Activated CD4-positive, alpha-beta T cell treated with anti-CD3 and anti-CD28 coated beads, Interleukin-2, amount 50 U/mL, for 16 hours (primary cell): ENCODE measurements at regions not wholly inside any gene's neighbourhood (a gene's known extent, or its start where the extent isn't known, plus 50 kb on each side); places are given as distances from the start of the nearest gene placed in this dataset.
"Not testable (repeated sequence)": the region's sequence is repeated elsewhere in the genome, so short reads cannot be mapped to it uniquely, and the experiment has no call there.

Experiments used
- DNase-seq: peaks from one replicate; pipeline ENCODE4 v3.0.0-alpha.2; 2020

- no peak for DNase-seq
Observed at GRCh38 chr2:228782281-228782680, 488.8 kb downstream of the PID1 start.

- no peak for DNase-seq
Observed at GRCh38 chr2:228777855-228778355, 493.2 kb downstream of the PID1 start.

GRCh38 chr2:228774548-228774947, 496.5 kb downstream of the PID1 start:
- no peak for DNase-seq

- DNase-seq, result no peak
Observed at GRCh38 chr2:228771774-228772173, 499.3 kb downstream of the PID1 start.

- DNase-seq, result no peak
Observed at GRCh38 chr2:228771315-228771714, 499.8 kb downstream of the PID1 start.

- no peak for DNase-seq
Observed at GRCh38 chr2:228768818-228769217, 502.3 kb downstream of the PID1 start.

- not testable (repeated sequence) for DNase-seq
Observed at GRCh38 chr2:228768141-228768540, 502.9 kb downstream of the PID1 start.

GRCh38 chr2:228767196-228767595, 503.9 kb downstream of the PID1 start:
- DNase-seq, result no peak

- no peak for DNase-seq
Observed at GRCh38 chr2:228763379-228763981, 507.6 kb downstream of the PID1 start.

- no peak for DNase-seq
Observed at GRCh38 chr2:228762565-228762964, 508.5 kb downstream of the PID1 start.

- not testable (repeated sequence) for DNase-seq
Observed at GRCh38 chr2:228755661-228756060, 515.4 kb downstream of the PID1 start.

GRCh38 chr2:228747483-228747882, 523.6 kb downstream of the PID1 start:
- no peak for DNase-seq

- no peak for DNase-seq
Observed at GRCh38 chr2:228738671-228739380, 532.3 kb downstream of the PID1 start.

GRCh38 chr2:228735697-228736096, 535.4 kb downstream of the PID1 start:
- no peak for DNase-seq

- DNase-seq, result no peak
Observed at GRCh38 chr2:228731517-228731916, 539.6 kb downstream of the PID1 start.

GRCh38 chr2:228728961-228729360, 542.1 kb downstream of the PID1 start:
- DNase-seq, result no peak

- DNase-seq, result no peak
Observed at GRCh38 chr2:228725031-228725430, 543.5 kb upstream of the SPHKAP start.

- DNase-seq, result no peak
Observed at GRCh38 chr2:228723599-228723998, 542.1 kb upstream of the SPHKAP start.

GRCh38 chr2:228722311-228722710, 540.8 kb upstream of the SPHKAP start:
- DNase-seq, result no peak

GRCh38 chr2:228720895-228721294, 539.4 kb upstream of the SPHKAP start:
- DNase-seq, result no peak

- no peak for DNase-seq
Observed at GRCh38 chr2:228709788-228710371, 528.4 kb upstream of the SPHKAP start.

- DNase-seq, result no peak
Observed at GRCh38 chr2:228707846-228708245, 526.4 kb upstream of the SPHKAP start.

- DNase-seq, result no peak
Observed at GRCh38 chr2:228705318-228705717, 523.8 kb upstream of the SPHKAP start.

GRCh38 chr2:228703152-228703551, 521.7 kb upstream of the SPHKAP start:
- DNase-seq, result no peak
